CD4-positive, alpha-beta memory T cell (primary cell): ENCODE measurements at regions not wholly inside any gene's neighbourhood (a gene's known extent, or its start where the extent isn't known, plus 50 kb on each side); places are given as distances from the start of the nearest gene placed in this dataset.

Experiments used
- CTCF ChIA-PET: fragments of 350-600 bp; sonication (Branson Sonifier 250); formaldehyde crosslinking; loops from one replicate; lab custom pipeline; 2021; ENCODE audit warnings: inconsistent platforms; ENCODE audit not compliant: partially characterized antibody; lab: Charles Lee
- POLR2A ChIA-PET: fragments of 350-600 bp; sonication (Branson Sonifier 250); formaldehyde crosslinking; loops from one replicate; lab custom pipeline; 2021; ENCODE audit not compliant: partially characterized antibody; lab: Charles Lee
- DNase-seq, 5 donors: peaks; one replicate each; pipeline versions ENCODE4 v3.0.0 to v3.0.0-alpha.2; 2020 to 2022; ENCODE audit warnings: mixed read lengths in 1 of 5
- H3K27ac ChIP-seq: one replicate; pipeline ENCODE4 v1.7.0; 2013; ENCODE audit warnings: low read depth, low read length
- H3K27me3 ChIP-seq: 2 replicates; pipeline ENCODE4 v1.7.0; 2013; ENCODE audit warnings: mild to moderate bottlenecking, low read length, moderate library complexity; ENCODE audit not compliant: insufficient read depth
- H3K36me3 ChIP-seq: 2 replicates; pipeline ENCODE4 v1.7.0; 2013; ENCODE audit warnings: mild to moderate bottlenecking, low read length, moderate library complexity; ENCODE audit not compliant: insufficient read depth
- H3K4me1 ChIP-seq: 2 replicates; pipeline ENCODE4 v1.7.0; 2013; ENCODE audit warnings: mild to moderate bottlenecking, low read length, moderate library complexity; ENCODE audit not compliant: insufficient read depth
- H3K4me3 ChIP-seq, 2 donors: one replicate each; pipeline ENCODE4 v1.7.0; 2013; ENCODE audit warnings: low read length in 2 of 2, mild to moderate bottlenecking in 1 of 2
- H3K9me3 ChIP-seq, 2 donors: one replicate each; pipeline ENCODE4 v1.7.0; 2013; ENCODE audit warnings: low read length in 2 of 2, control low read depth in 1 of 2; ENCODE audit not compliant: control insufficient read depth in 1 of 2
- H3K27ac Mint-ChIP-seq, 7 donors: one replicate each; pipeline ENCODE4 v1.8.0; 2020 to 2021; ENCODE audit warnings: mixed read lengths in 7 of 7, mild to moderate bottlenecking in 6 of 7, inconsistent platforms in 3 of 7, moderate library complexity in 3 of 7
- H3K27me3 Mint-ChIP-seq, 2 donors: one replicate each; pipeline ENCODE4 v1.8.0; 2020 to 2021; ENCODE audit warnings: mixed read lengths in 2 of 2
- H3K36me3 Mint-ChIP-seq, 2 donors: one replicate each; pipeline ENCODE4 v1.8.0; 2020 to 2021; ENCODE audit warnings: mixed read lengths in 2 of 2, inconsistent platforms in 1 of 2, mild to moderate bottlenecking in 1 of 2
- H3K4me1 Mint-ChIP-seq, 4 donors: one replicate each; pipeline ENCODE4 v1.8.0; 2020 to 2021; ENCODE audit warnings: mixed read lengths in 4 of 4, mild to moderate bottlenecking in 1 of 4
- H3K4me3 Mint-ChIP-seq, 8 donors: one replicate each; pipeline ENCODE4 v1.8.0; 2020 to 2021; ENCODE audit warnings: mixed read lengths in 8 of 8, mild to moderate bottlenecking in 7 of 8, moderate library complexity in 6 of 8, inconsistent platforms in 3 of 8
- H3K9me3 Mint-ChIP-seq, 8 donors: one replicate each; pipeline ENCODE4 v1.8.0; 2020 to 2021; ENCODE audit warnings: mixed read lengths in 8 of 8, mild to moderate bottlenecking in 5 of 8, inconsistent platforms in 3 of 8, moderate library complexity in 1 of 8
- intact Hi-C: fragments of 100-400 bp; cut with micrococcal nuclease; formaldehyde crosslinking; loops from one replicate; pipeline ENCODE4 v1.15.1; 2023

- intact Hi-C loops = no loop called here
- Histone ChIP-seq H3K27ac (no peak overlapping the region), H3K27me3 (no peaks in the 10 kb centered on the region), H3K9me3 (no peaks in the 10 kb centered on the region), H3K36me3 (no peaks in the 10 kb centered on the region), H3K4me1 (no peaks in the 10 kb centered on the region), H3K4me3 (no peak overlapping the region)
- no peak for DNase-seq
- H3K4me3 Mint-ChIP-seq = no peak overlapping the region
- POLR2A ChIA-PET = no interaction called here
- H3K9me3 Mint-ChIP-seq = peaks cover 0 to 2% (median 0%) of the 10 kb centered on the region in 8 donors
- no peaks in the 10 kb centered on the region for H3K4me1 Mint-ChIP-seq
- H3K27ac Mint-ChIP-seq = no peak overlapping the region
- H3K36me3 Mint-ChIP-seq = peaks cover 0 to 4% of the 10 kb centered on the region in 2 donors
- peaks cover 12 to 17% of the 10 kb centered on the region in 2 donors for H3K27me3 Mint-ChIP-seq
- CTCF ChIA-PET = no interaction called here
Measured at GRCh38 chr10:62560201-62560819, 186.1 kb downstream of the ZNF365 start.

- intact Hi-C loops = no loop called here
- H3K36me3 ChIP-seq = no peaks in the 10 kb centered on the region
- Mint-ChIP-seq H3K27me3 (peaks cover 10 to 17% of the 10 kb centered on the region in 2 donors), H3K4me3 (no peak overlapping the region), H3K4me1 (no peaks in the 10 kb centered on the region), H3K36me3 (peaks cover 0 to 4% of the 10 kb centered on the region in 2 donors), H3K9me3 (peaks cover 0 to 2% (median 0%) of the 10 kb centered on the region in 8 donors), H3K27ac (no peak overlapping the region)
- H3K27me3 ChIP-seq = no peaks in the 10 kb centered on the region
- no peak for DNase-seq
- H3K27ac ChIP-seq = no peak overlapping the region
- POLR2A ChIA-PET = no interaction called here
- CTCF ChIA-PET = no interaction called here
- H3K9me3 ChIP-seq = no peaks in the 10 kb centered on the region
- no peak overlapping the region for H3K4me3 ChIP-seq
- no peaks in the 10 kb centered on the region for H3K4me1 ChIP-seq
Measured at GRCh38 chr10:62561151-62561550, 187.0 kb downstream of the ZNF365 start.

DNA sequence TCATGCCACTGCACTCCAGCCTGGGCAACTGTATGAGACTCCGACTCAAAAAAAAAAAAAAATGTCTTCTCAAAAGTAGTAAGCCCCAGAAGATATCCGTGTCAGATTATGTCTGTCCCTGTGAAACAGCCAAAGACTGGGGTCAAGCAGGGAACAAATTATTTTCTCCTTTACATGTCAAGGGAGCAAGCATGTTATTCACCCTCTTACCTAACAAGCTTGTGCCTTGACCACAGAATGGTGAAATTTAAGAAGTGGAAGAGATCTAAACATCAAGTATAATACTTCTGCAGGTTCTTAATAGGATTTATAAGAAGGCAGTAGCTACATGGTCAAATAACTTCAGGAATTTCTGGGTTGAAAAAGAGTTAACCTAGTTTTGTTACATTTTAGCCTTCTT, 187.9 kb downstream of the ZNF365 start:
- intact Hi-C loops = no loop called here
- no peak overlapping the region for H3K27ac ChIP-seq
- no peaks in the 10 kb centered on the region for H3K36me3 ChIP-seq
- H3K9me3 Mint-ChIP-seq = peaks cover 0 to 2% (median 0%) of the 10 kb centered on the region in 8 donors
- no peaks in the 10 kb centered on the region for H3K27me3 ChIP-seq
- DNase-seq = no peak
- H3K9me3 ChIP-seq = no peaks in the 10 kb centered on the region
- no peak overlapping the region for H3K27ac Mint-ChIP-seq
- ChIA-PET CTCF (no interaction called here), POLR2A (interaction anchor here (0.6 kb wide), 1 partner anchor 545 kb away, joined by 3 read pairs; no protein-coding TSS in a partner anchor)
- H3K27me3 Mint-ChIP-seq = peaks cover 8 to 17% of the 10 kb centered on the region in 2 donors
- H3K4me3 ChIP-seq = no peak overlapping the region
- H3K4me1 ChIP-seq = no peaks in the 10 kb centered on the region
- H3K36me3 Mint-ChIP-seq = peaks cover 0 to 4% of the 10 kb centered on the region in 2 donors
- H3K4me1 Mint-ChIP-seq = no peaks in the 10 kb centered on the region
- H3K4me3 Mint-ChIP-seq = no peak overlapping the region

- ChIA-PET POLR2A (no interaction called here), CTCF (no interaction called here)
- no peaks in the 10 kb centered on the region for H3K4me1 ChIP-seq
- no peak overlapping the region for H3K27ac ChIP-seq
- Mint-ChIP-seq H3K4me1 (no peaks in the 10 kb centered on the region), H3K9me3 (peaks cover 0 to 2% (median 0%) of the 10 kb centered on the region in 8 donors), H3K27me3 (peaks cover 8 to 14% of the 10 kb centered on the region in 2 donors), H3K4me3 (no peak overlapping the region), H3K36me3 (peaks cover 0 to 4% of the 10 kb centered on the region in 2 donors), H3K27ac (no peak overlapping the region)
- H3K27me3 ChIP-seq = no peaks in the 10 kb centered on the region
- H3K4me3 ChIP-seq = no peak overlapping the region
- H3K9me3 ChIP-seq = no peaks in the 10 kb centered on the region
- H3K36me3 ChIP-seq = no peaks in the 10 kb centered on the region
- no peak for DNase-seq
- intact Hi-C loops = no loop called here
Measured at GRCh38 chr10:62562795-62563194, 188.6 kb downstream of the ZNF365 start.

- no peak overlapping the region for H3K4me3 Mint-ChIP-seq
- Histone ChIP-seq H3K4me1 (no peaks in the 10 kb centered on the region), H3K27ac (no peak overlapping the region), H3K4me3 (no peak overlapping the region), H3K9me3 (no peaks in the 10 kb centered on the region), H3K36me3 (no peaks in the 10 kb centered on the region), H3K27me3 (no peaks in the 10 kb centered on the region)
- H3K27ac Mint-ChIP-seq = no peak overlapping the region
- no peaks in the 10 kb centered on the region for H3K9me3 Mint-ChIP-seq
- no peak for DNase-seq
- peaks cover 2% of the 10 kb centered on the region in 2 donors for H3K27me3 Mint-ChIP-seq
- no peaks in the 10 kb centered on the region for H3K36me3 Mint-ChIP-seq
- no peaks in the 10 kb centered on the region for H3K4me1 Mint-ChIP-seq
- POLR2A ChIA-PET = no interaction called here
- CTCF ChIA-PET = interaction anchor here (1.0 kb wide), 1 partner anchor 137 kb away, joined by 3 read pairs; no protein-coding TSS in a partner anchor
- intact Hi-C loops = no loop called here
Measured at GRCh38 chr10:62573929-62574328, 199.8 kb downstream of the ZNF365 start.

- Mint-ChIP-seq H3K9me3 (no peaks in the 10 kb centered on the region), H3K36me3 (no peaks in the 10 kb centered on the region), H3K27ac (no peak overlapping the region), H3K27me3 (peaks cover 0 to 2% of the 10 kb centered on the region in 2 donors), H3K4me1 (no peaks in the 10 kb centered on the region), H3K4me3 (no peak overlapping the region)
- DNase-seq = no peak
- Histone ChIP-seq H3K27ac (no peak overlapping the region), H3K9me3 (no peaks in the 10 kb centered on the region), H3K36me3 (no peaks in the 10 kb centered on the region), H3K4me1 (no peaks in the 10 kb centered on the region), H3K4me3 (no peak overlapping the region), H3K27me3 (no peaks in the 10 kb centered on the region)
- ChIA-PET CTCF (interaction anchor here (1.7 to 1.9 kb wide), 2 partner anchors 241 to 1143 kb away, joined by 6 to 7 read pairs; no protein-coding TSS in a partner anchor), POLR2A (no interaction called here)
- intact Hi-C loops = no loop called here
Measured at GRCh38 chr10:62577076-62577475, 202.9 kb downstream of the ZNF365 start.

GRCh38 chr10:62577666-62578291, 203.6 kb downstream of the ZNF365 start:
- H3K9me3 Mint-ChIP-seq = no peaks in the 10 kb centered on the region
- no peak for DNase-seq
- intact Hi-C loops = no loop called here
- H3K4me3 ChIP-seq = no peak overlapping the region
- no peaks in the 10 kb centered on the region for H3K36me3 ChIP-seq
- no peaks in the 10 kb centered on the region for H3K4me1 ChIP-seq
- ChIA-PET POLR2A (no interaction called here), CTCF (interaction anchor here (0.9 to 1.9 kb wide), 4 partner anchors 13 to 1142 kb away, joined by 3 to 7 read pairs (median 6); no protein-coding TSS in a partner anchor)
- H3K4me3 Mint-ChIP-seq = no peak overlapping the region
- H3K27ac ChIP-seq = no peak overlapping the region
- no peak overlapping the region for H3K27ac Mint-ChIP-seq
- no peaks in the 10 kb centered on the region for H3K4me1 Mint-ChIP-seq
- H3K27me3 Mint-ChIP-seq = peaks cover 0 to 2% of the 10 kb centered on the region in 2 donors
- no peaks in the 10 kb centered on the region for H3K9me3 ChIP-seq
- H3K27me3 ChIP-seq = no peaks in the 10 kb centered on the region
- H3K36me3 Mint-ChIP-seq = no peaks in the 10 kb centered on the region
